ENCODE measurements at regions not wholly inside any gene's neighbourhood (a gene's known extent, or its start where the extent isn't known, plus 50 kb on each side); places are given as distances from the start of the nearest gene placed in this dataset.
A peak's percentile ranks its signal among the peaks of the same experiment; 100 is the strongest.

- peaks cover 4% of the 10 kb centered on the region; the same call in 1 of the 2 replicates for H3K4me1 ChIP-seq (ENCODE audit: insufficient read depth, low read length)
- no peak overlapping the region for H3K27ac ChIP-seq (ENCODE audit: insufficient read length, low read depth, low read length)
- H3K36me3 Mint-ChIP-seq (ENCODE audit: insufficient read depth in 1 of 3, low read depth in 3 of 3), result no peaks in the 10 kb centered on the region
- H3K9ac ChIP-seq (ENCODE audit: extremely low read depth, insufficient read length, low read length), result no peak overlapping the region
- H3T11ph ChIP-seq (ENCODE audit: low read length), result no peak overlapping the region
- H3K14ac ChIP-seq (ENCODE audit: insufficient read depth, low read length), result no peak overlapping the region
- H3K9me3 ChIP-seq (ENCODE audit: control insufficient read depth, low read depth, low read length), result no peaks in the 10 kb centered on the region
- no peak overlapping the region for H2BK5ac ChIP-seq (ENCODE audit: insufficient read length, low read length)
- H4K91ac ChIP-seq (ENCODE audit: insufficient read length, low read depth, low read length), result no peak overlapping the region
- no peaks in the 10 kb centered on the region for H4K20me1 ChIP-seq (ENCODE audit: control insufficient read depth, insufficient read depth, insufficient read length)
- H2AFZ ChIP-seq (ENCODE audit: low read length), result no peak overlapping the region
- H3K4me3 Mint-ChIP-seq, result no peak overlapping the region
- no peak overlapping the region for H2BK15ac ChIP-seq (ENCODE audit: low read depth, low read length)
- H3K56ac ChIP-seq (ENCODE audit: insufficient read length, low read depth, low read length), result no peak overlapping the region
- no peak overlapping the region for H3K4me2 ChIP-seq (ENCODE audit: insufficient read depth, insufficient read length, low read length)
- H2AK5ac ChIP-seq (ENCODE audit: insufficient read length, low read length), result no peak overlapping the region
- no peak overlapping the region for H4K5ac ChIP-seq (ENCODE audit: insufficient read length, low read depth, low read length)
- WGBS (ENCODE audit: extremely low coverage, insufficient read length, low lambda C conversion rate), result no CpG with 5 or more reads among the region's 4 CpGs
- no peak overlapping the region for H2BK120ac ChIP-seq (ENCODE audit: low read depth, low read length, poor library complexity, severe bottlenecking)
- no peaks in the 10 kb centered on the region for H3K27me3 ChIP-seq (ENCODE audit: insufficient read depth, low read length)
- H3K79me2 ChIP-seq (ENCODE audit: insufficient read depth, low read length), result no peaks in the 10 kb centered on the region
- no peak overlapping the region for H3K18ac ChIP-seq (ENCODE audit: insufficient read length, low read depth, low read length)
- no peak overlapping the region for H3K23ac ChIP-seq (ENCODE audit: insufficient read length, low read depth, low read length)
- H4K8ac ChIP-seq (replicated peaks; ENCODE audit: insufficient read length, low read depth, low read length), result no peak overlapping the region
- H3K4ac ChIP-seq (ENCODE audit: low read depth, low read length), result no peak overlapping the region
- peaks cover 8 to 9% of the 10 kb centered on the region in 2 experiments for H3K4me1 Mint-ChIP-seq
- H3K79me1 ChIP-seq (ENCODE audit: insufficient read depth, low read depth, low read length, poor library complexity, severe bottlenecking), result no peaks in the 10 kb centered on the region
- no peaks in the 10 kb centered on the region for H3K27me3 Mint-ChIP-seq (ENCODE audit: low read depth)
- H3K23me2 ChIP-seq (ENCODE audit: insufficient read length, low read depth, low read length, poor library complexity, severe bottlenecking), result no peaks in the 10 kb centered on the region
- DNase-seq, result no peak
- peak overlapping the region in 1 of 3 experiments; percentile 41; a peak in 1 of 7 replicates for H3K27ac Mint-ChIP-seq
- no peak overlapping the region for H2BK20ac ChIP-seq (ENCODE audit: low read depth, low read length, poor library complexity, severe bottlenecking)
- H2BK12ac ChIP-seq (ENCODE audit: insufficient read length, low read depth, low read length), result no peak overlapping the region
- TF ChIP-seq CTCF (conservative IDR thresholded peaks at IDR 0.05), result no peak
- H3K9me3 Mint-ChIP-seq, result no peaks in the 10 kb centered on the region
Measured at GRCh38 chr6:125379174-125379573, 77.4 kb upstream of the HDDC2 start.
